ENCODE measurements at regions not wholly inside any gene's neighbourhood (a gene's known extent, or its start where the extent isn't known, plus 50 kb on each side); places are given as distances from the start of the nearest gene placed in this dataset.

GRCh38 chr9:86508208-86508903 is 154.1 kb upstream of the TUT7 start:
- Histone ChIP-seq H3K36me3 (ENCODE audit: insufficient read depth, low read length) (no peaks in the 10 kb centered on the region), H3K4me3 (ENCODE audit: low read length) (no peak overlapping the region), H3K9me3 (ENCODE audit: low read length) (no peaks in the 10 kb centered on the region)

GRCh38 chr9:86507212-86507630 is 153.0 kb upstream of the TUT7 start:
- Histone ChIP-seq H3K27me3 (ENCODE audit: insufficient read depth, low read length) (no peaks in the 10 kb centered on the region), H3K4me1 (ENCODE audit: insufficient read depth, low read length) (no peaks in the 10 kb centered on the region), H2AFZ (ENCODE audit: low read depth, low read length) (no peak overlapping the region), H3K9me3 (ENCODE audit: low read length) (no peaks in the 10 kb centered on the region), H3K4me3 (ENCODE audit: low read length) (no peak overlapping the region), H3K36me3 (ENCODE audit: insufficient read depth, low read length) (no peaks in the 10 kb centered on the region)

More at GRCh38 chr9:86508208-86508903, 154.1 kb upstream of the TUT7 start:
- Histone ChIP-seq H2AFZ (ENCODE audit: low read depth, low read length) (no peak overlapping the region), H3K4me1 (ENCODE audit: insufficient read depth, low read length) (no peaks in the 10 kb centered on the region), H3K27me3 (ENCODE audit: insufficient read depth, low read length) (no peaks in the 10 kb centered on the region)

GRCh38 chr9:86503942-86504341 is 149.7 kb upstream of the TUT7 start:
- Histone ChIP-seq H3K9me3 (ENCODE audit: low read length) (no peaks in the 10 kb centered on the region), H2AFZ (ENCODE audit: low read depth, low read length) (no peak overlapping the region), H3K4me1 (ENCODE audit: insufficient read depth, low read length) (no peaks in the 10 kb centered on the region), H3K27me3 (ENCODE audit: insufficient read depth, low read length) (no peaks in the 10 kb centered on the region), H3K4me3 (ENCODE audit: low read length) (no peak overlapping the region), H3K36me3 (ENCODE audit: insufficient read depth, low read length) (no peaks in the 10 kb centered on the region)

GRCh38 chr9:86503314-86503713 is 149.1 kb upstream of the TUT7 start:
- no peak overlapping the region for H3K4me3 ChIP-seq (ENCODE audit: low read length)
- H3K27me3 ChIP-seq (ENCODE audit: insufficient read depth, low read length), result no peaks in the 10 kb centered on the region
- H3K36me3 ChIP-seq (ENCODE audit: insufficient read depth, low read length), result no peaks in the 10 kb centered on the region
- H3K9me3 ChIP-seq (ENCODE audit: low read length), result no peaks in the 10 kb centered on the region
- no peak overlapping the region for H2AFZ ChIP-seq (ENCODE audit: low read depth, low read length)
- no peaks in the 10 kb centered on the region for H3K4me1 ChIP-seq (ENCODE audit: insufficient read depth, low read length)

- no peak overlapping the region for H3K4me3 ChIP-seq (ENCODE audit: low read length)
- no peaks in the 10 kb centered on the region for H3K27me3 ChIP-seq (ENCODE audit: insufficient read depth, low read length)
- no peak overlapping the region for H2AFZ ChIP-seq (ENCODE audit: low read depth, low read length)
- no peaks in the 10 kb centered on the region for H3K36me3 ChIP-seq (ENCODE audit: insufficient read depth, low read length)
- no peaks in the 10 kb centered on the region for H3K9me3 ChIP-seq (ENCODE audit: low read length)
- H3K4me1 ChIP-seq (ENCODE audit: insufficient read depth, low read length), result no peaks in the 10 kb centered on the region
These were observed 146.6 kb upstream of the TUT7 start for GRCh38 chr9:86500667-86501435.

- Histone ChIP-seq H3K4me3 (ENCODE audit: low read length) (no peak overlapping the region), H2AFZ (ENCODE audit: low read depth, low read length) (no peak overlapping the region), H3K9me3 (ENCODE audit: low read length) (no peaks in the 10 kb centered on the region), H3K27me3 (ENCODE audit: insufficient read depth, low read length) (no peaks in the 10 kb centered on the region), H3K4me1 (ENCODE audit: insufficient read depth, low read length) (no peaks in the 10 kb centered on the region), H3K36me3 (ENCODE audit: insufficient read depth, low read length) (no peaks in the 10 kb centered on the region)
These were observed 145.8 kb upstream of the TUT7 start for GRCh38 chr9:86500031-86500430.

- no peaks in the 10 kb centered on the region for H3K36me3 ChIP-seq (ENCODE audit: insufficient read depth, low read length)
- H3K4me3 ChIP-seq (ENCODE audit: low read length), result no peak overlapping the region
- no peaks in the 10 kb centered on the region for H3K9me3 ChIP-seq (ENCODE audit: low read length)
- H3K27me3 ChIP-seq (ENCODE audit: insufficient read depth, low read length), result no peaks in the 10 kb centered on the region
- no peaks in the 10 kb centered on the region for H3K4me1 ChIP-seq (ENCODE audit: insufficient read depth, low read length)
- H2AFZ ChIP-seq (ENCODE audit: low read depth, low read length), result no peak overlapping the region
These were observed 140.5 kb upstream of the TUT7 start for GRCh38 chr9:86494644-86495111.

- H2AFZ ChIP-seq (ENCODE audit: low read depth, low read length), result no peak overlapping the region
- no peaks in the 10 kb centered on the region for H3K36me3 ChIP-seq (ENCODE audit: insufficient read depth, low read length)
- H3K4me1 ChIP-seq (ENCODE audit: insufficient read depth, low read length), result no peaks in the 10 kb centered on the region
- H3K27me3 ChIP-seq (ENCODE audit: insufficient read depth, low read length), result no peaks in the 10 kb centered on the region
- no peak overlapping the region for H3K4me3 ChIP-seq (ENCODE audit: low read length)
- H3K9me3 ChIP-seq (ENCODE audit: low read length), result no peaks in the 10 kb centered on the region
These were observed 137.5 kb upstream of the TUT7 start for GRCh38 chr9:86491468-86492266.

- Histone ChIP-seq H3K36me3 (ENCODE audit: insufficient read depth, low read length) (no peaks in the 10 kb centered on the region), H3K4me3 (ENCODE audit: low read length) (no peak overlapping the region), H3K27me3 (ENCODE audit: insufficient read depth, low read length) (no peaks in the 10 kb centered on the region), H2AFZ (ENCODE audit: low read depth, low read length) (no peak overlapping the region), H3K4me1 (ENCODE audit: insufficient read depth, low read length) (no peaks in the 10 kb centered on the region), H3K9me3 (ENCODE audit: low read length) (no peaks in the 10 kb centered on the region)
These were observed 134.6 kb upstream of the TUT7 start for GRCh38 chr9:86488794-86489193.

GRCh38 chr9:86488345-86488744 is 134.1 kb upstream of the TUT7 start:
- no peaks in the 10 kb centered on the region for H3K36me3 ChIP-seq (ENCODE audit: insufficient read depth, low read length)

GRCh38 chr9:86487838-86488233 is 133.6 kb upstream of the TUT7 start:
- no peak overlapping the region for H2AFZ ChIP-seq (ENCODE audit: low read depth, low read length)
- no peaks in the 10 kb centered on the region for H3K27me3 ChIP-seq (ENCODE audit: insufficient read depth, low read length)
- H3K36me3 ChIP-seq (ENCODE audit: insufficient read depth, low read length), result no peaks in the 10 kb centered on the region
- H3K4me3 ChIP-seq (ENCODE audit: low read length), result no peak overlapping the region
- H3K4me1 ChIP-seq (ENCODE audit: insufficient read depth, low read length), result no peaks in the 10 kb centered on the region
- no peaks in the 10 kb centered on the region for H3K9me3 ChIP-seq (ENCODE audit: low read length)

More at GRCh38 chr9:86488345-86488744, 134.1 kb upstream of the TUT7 start:
- Histone ChIP-seq H3K9me3 (ENCODE audit: low read length) (no peaks in the 10 kb centered on the region), H3K4me3 (ENCODE audit: low read length) (no peak overlapping the region), H3K4me1 (ENCODE audit: insufficient read depth, low read length) (no peaks in the 10 kb centered on the region), H3K27me3 (ENCODE audit: insufficient read depth, low read length) (no peaks in the 10 kb centered on the region), H2AFZ (ENCODE audit: low read depth, low read length) (no peak overlapping the region)

GRCh38 chr9:86486891-86487837 is 133.0 kb upstream of the TUT7 start:
- no peaks in the 10 kb centered on the region for H3K9me3 ChIP-seq (ENCODE audit: low read length)
- no peaks in the 10 kb centered on the region for H3K27me3 ChIP-seq (ENCODE audit: insufficient read depth, low read length)
- H3K36me3 ChIP-seq (ENCODE audit: insufficient read depth, low read length), result no peaks in the 10 kb centered on the region
- no peaks in the 10 kb centered on the region for H3K4me1 ChIP-seq (ENCODE audit: insufficient read depth, low read length)
- no peak overlapping the region for H3K4me3 ChIP-seq (ENCODE audit: low read length)
- H2AFZ ChIP-seq (ENCODE audit: low read depth, low read length), result no peak overlapping the region
